Vagina (tissue), 2 donors: ENCODE measurements at regions not wholly inside any gene's neighbourhood (a gene's known extent, or its start where the extent isn't known, plus 50 kb on each side); places are given as distances from the start of the nearest gene placed in this dataset.

Experiments used
- CTCF ChIP-seq, 3 experiments: fragments of 450-650 bp in 2 of 3; fragments of 200-600 bp in 1 of 3; sonication (generic) in 1 of 3; IDR thresholded peaks; one replicate each; pipeline ENCODE4 v1.5.1; 2017 to 2019; ENCODE audit warnings: antibody characterized with exemption in 3 of 3, mild to moderate bottlenecking in 2 of 3, moderate library complexity in 2 of 3
- POLR2A ChIP-seq, 2 donors: fragments of 450-650 bp; IDR thresholded peaks; one replicate each; pipeline ENCODE4 v1.6.1; 2017; ENCODE audit warnings: antibody characterized with exemption in 2 of 2, mild to moderate bottlenecking in 2 of 2, moderate library complexity in 2 of 2

- TF ChIP-seq CTCF (IDR thresholded peaks at IDR 0.05) (no peak), POLR2A (IDR thresholded peaks at IDR 0.05) (no peak)
These were observed 1408.0 kb upstream of the GBE1 start for GRCh38 chr3:83169473-83169872.
